ENCODE measurements at regions not wholly inside any gene's neighbourhood (a gene's known extent, or its start where the extent isn't known, plus 50 kb on each side); places are given as distances from the start of the nearest gene placed in this dataset.

GRCh38 chr12:53849113-53849512 is 89.5 kb upstream of the HOXC13 start:
- Histone ChIP-seq H3K4me3 (ENCODE audit: low read depth, low read length) (no peak overlapping the region), H3K9me3 (no peaks in the 10 kb centered on the region), H3K27me3 (replicated peaks; ENCODE audit: control insufficient read depth, insufficient read depth, low read length) (no peaks in the 10 kb centered on the region), H3K36me3 (ENCODE audit: control insufficient read depth, insufficient read depth, low read length) (no peaks in the 10 kb centered on the region), H3K4me1 (peaks cover 19% of the 10 kb centered on the region)
- Mint-ChIP-seq H3K27me3 (ENCODE audit: insufficient read depth, unreplicated experiment) (peaks cover 3% of the 10 kb centered on the region), H3K4me3 (ENCODE audit: unreplicated experiment) (no peak overlapping the region), H3K4me1 (ENCODE audit: low read depth, unreplicated experiment) (no peaks in the 10 kb centered on the region), H3K9me3 (ENCODE audit: unreplicated experiment) (no peaks in the 10 kb centered on the region), H3K36me3 (ENCODE audit: insufficient read depth, unreplicated experiment) (no peaks in the 10 kb centered on the region), H3K27ac (ENCODE audit: unreplicated experiment) (no peak overlapping the region)
- ChIA-PET CTCF (no interaction called here), POLR2A (no interaction called here)
- TF ChIP-seq CTCF (IDR thresholded peaks at IDR 0.05; ENCODE audit: insufficient read depth in 1 of 2, low read depth in 1 of 2, low read length in 1 of 2, severe bottlenecking in 1 of 2, unreplicated experiment in 1 of 2), result no peak
- intact Hi-C loops (cut with micrococcal nuclease; ENCODE audit: unreplicated experiment), result no loop called here
- no TSS peak for BruUV-seq (replicated peaks)
- no peak for DNase-seq

- Histone ChIP-seq H3K4me3 (ENCODE audit: low read depth, low read length) (no peak overlapping the region), H3K27me3 (replicated peaks; ENCODE audit: control insufficient read depth, insufficient read depth, low read length) (no peaks in the 10 kb centered on the region), H3K36me3 (ENCODE audit: control insufficient read depth, insufficient read depth, low read length) (no peaks in the 10 kb centered on the region), H3K4me1 (peaks cover 14% of the 10 kb centered on the region), H3K9me3 (no peaks in the 10 kb centered on the region)
- ChIA-PET POLR2A (interaction anchor here (0.6 kb wide), 1 partner anchor 89 kb away, joined by 7 read pairs; the partner anchor contains the start of gene HOXC13), CTCF (no interaction called here)
- H3K4me1 Mint-ChIP-seq (ENCODE audit: low read depth, unreplicated experiment), result no peaks in the 10 kb centered on the region
- no peaks in the 10 kb centered on the region for H3K36me3 Mint-ChIP-seq (ENCODE audit: insufficient read depth, unreplicated experiment)
- no peak for DNase-seq
- H3K27ac Mint-ChIP-seq (ENCODE audit: unreplicated experiment), result no peak overlapping the region
- no peak for TF ChIP-seq CTCF (IDR thresholded peaks at IDR 0.05; ENCODE audit: insufficient read depth in 1 of 2, low read depth in 1 of 2, low read length in 1 of 2, severe bottlenecking in 1 of 2, unreplicated experiment in 1 of 2)
- no TSS peak for BruUV-seq (replicated peaks)
- intact Hi-C loops (cut with micrococcal nuclease; ENCODE audit: unreplicated experiment), result no loop called here
- no peak overlapping the region for H3K4me3 Mint-ChIP-seq (ENCODE audit: unreplicated experiment)
- peaks cover 3% of the 10 kb centered on the region for H3K27me3 Mint-ChIP-seq (ENCODE audit: insufficient read depth, unreplicated experiment)
- H3K9me3 Mint-ChIP-seq (ENCODE audit: unreplicated experiment), result no peaks in the 10 kb centered on the region
Observed at GRCh38 chr12:53849656-53850055, 89.0 kb upstream of the HOXC13 start.

- H3K27me3 ChIP-seq (replicated peaks; ENCODE audit: control insufficient read depth, insufficient read depth, low read length), result no peaks in the 10 kb centered on the region
- no peak overlapping the region for H3K4me3 Mint-ChIP-seq (ENCODE audit: unreplicated experiment)
- no peaks in the 10 kb centered on the region for H3K36me3 Mint-ChIP-seq (ENCODE audit: insufficient read depth, unreplicated experiment)
- no peak overlapping the region for H3K27ac Mint-ChIP-seq (ENCODE audit: unreplicated experiment)
- no peaks in the 10 kb centered on the region for H3K36me3 ChIP-seq (ENCODE audit: control insufficient read depth, insufficient read depth, low read length)
- CTCF ChIA-PET, result interaction anchor here (0.6 kb wide), 1 partner anchor 111 kb away, joined by 5 read pairs; no protein-coding TSS in a partner anchor
- no peaks in the 10 kb centered on the region for H3K4me1 Mint-ChIP-seq (ENCODE audit: low read depth, unreplicated experiment)
- no peak for TF ChIP-seq CTCF (IDR thresholded peaks at IDR 0.05; ENCODE audit: insufficient read depth in 1 of 2, low read depth in 1 of 2, low read length in 1 of 2, severe bottlenecking in 1 of 2, unreplicated experiment in 1 of 2)
- no peaks in the 10 kb centered on the region for H3K9me3 Mint-ChIP-seq (ENCODE audit: unreplicated experiment)
- no peak overlapping the region for H3K4me3 ChIP-seq (ENCODE audit: low read depth, low read length)
- no peaks in the 10 kb centered on the region for H3K9me3 ChIP-seq
- peaks cover 3% of the 10 kb centered on the region for H3K27me3 Mint-ChIP-seq (ENCODE audit: insufficient read depth, unreplicated experiment)
- intact Hi-C loops (cut with micrococcal nuclease; ENCODE audit: unreplicated experiment), result no loop called here
- POLR2A ChIA-PET, result no interaction called here
- DNase-seq, result no peak
- H3K4me1 ChIP-seq, result no peaks in the 10 kb centered on the region
- BruUV-seq (replicated peaks), result no TSS peak
Observed at GRCh38 chr12:53852061-53852460, 86.6 kb upstream of the HOXC13 start.
